ENCODE measurements at regions not wholly inside any gene's neighbourhood (a gene's known extent, or its start where the extent isn't known, plus 50 kb on each side); places are given as distances from the start of the nearest gene placed in this dataset.
"Not testable (repeated sequence)": the region's sequence is repeated elsewhere in the genome, so short reads cannot be mapped to it uniquely, and the experiment has no call there.

DNA sequence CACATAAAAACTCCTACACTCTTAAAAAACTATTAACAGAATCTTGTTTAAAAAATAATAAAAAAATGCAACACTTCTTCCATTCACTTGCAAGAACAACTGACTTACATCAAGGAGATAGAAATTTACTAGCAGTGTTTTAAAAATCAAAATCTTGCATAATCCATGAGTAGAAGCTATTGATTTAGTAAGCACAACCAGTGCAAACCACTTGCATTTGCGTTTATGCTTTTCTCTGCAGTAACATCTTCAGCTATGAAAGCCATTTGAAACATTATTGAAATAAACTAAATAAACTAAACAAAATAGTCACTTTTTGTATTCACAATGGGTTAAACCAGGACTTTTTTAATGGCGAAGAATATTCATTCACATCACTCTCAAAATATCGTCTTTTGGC lies 389.2 kb upstream of the EMCN start:
- no peak for DNase-seq (ENCODE audit: low read depth)

GRCh38 chr4:100900945-100901344 lies 383.1 kb upstream of the EMCN start:
- not testable (repeated sequence) for DNase-seq (ENCODE audit: low read depth)

DNA sequence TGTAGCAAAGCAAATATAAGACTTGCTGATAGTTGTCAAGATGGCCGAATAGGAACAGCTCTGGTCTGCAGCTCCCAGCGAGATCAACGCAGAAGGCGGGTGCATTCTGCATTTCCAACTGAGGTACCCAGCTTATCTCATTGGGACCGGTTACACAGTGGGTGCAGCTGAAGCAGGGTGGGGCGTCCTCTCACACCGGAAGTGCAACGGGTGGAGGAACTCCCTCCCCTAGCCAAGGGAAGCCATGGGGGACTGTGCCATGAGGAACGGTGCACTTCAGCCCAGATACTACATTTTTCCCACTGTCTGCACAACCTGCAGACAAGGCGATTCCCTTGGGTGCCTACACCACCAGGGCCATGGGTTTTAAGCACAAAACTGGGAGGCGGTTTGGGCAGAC lies 382.3 kb upstream of the EMCN start:
- DNase-seq (ENCODE audit: low read depth), result no peak

DNA sequence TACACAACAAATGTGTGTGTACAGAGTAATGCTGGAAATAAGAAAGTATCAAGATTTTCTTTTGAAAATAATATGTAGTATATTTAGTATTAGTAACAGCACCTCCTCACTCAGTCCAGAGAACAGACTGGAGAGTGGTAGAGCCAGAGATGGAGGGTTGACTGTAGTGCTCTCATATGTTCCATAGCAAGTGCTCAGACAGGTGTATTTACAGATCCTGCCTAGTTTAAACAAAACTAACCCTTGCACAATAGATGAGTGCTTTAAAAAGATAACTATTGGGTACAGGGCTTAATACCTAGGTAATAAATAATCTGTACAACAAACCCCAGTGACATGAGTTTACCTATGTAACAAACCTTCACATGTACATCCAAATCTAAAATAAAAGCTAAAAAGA lies 381.0 kb upstream of the EMCN start:
- no peak for DNase-seq (ENCODE audit: low read depth)

DNA sequence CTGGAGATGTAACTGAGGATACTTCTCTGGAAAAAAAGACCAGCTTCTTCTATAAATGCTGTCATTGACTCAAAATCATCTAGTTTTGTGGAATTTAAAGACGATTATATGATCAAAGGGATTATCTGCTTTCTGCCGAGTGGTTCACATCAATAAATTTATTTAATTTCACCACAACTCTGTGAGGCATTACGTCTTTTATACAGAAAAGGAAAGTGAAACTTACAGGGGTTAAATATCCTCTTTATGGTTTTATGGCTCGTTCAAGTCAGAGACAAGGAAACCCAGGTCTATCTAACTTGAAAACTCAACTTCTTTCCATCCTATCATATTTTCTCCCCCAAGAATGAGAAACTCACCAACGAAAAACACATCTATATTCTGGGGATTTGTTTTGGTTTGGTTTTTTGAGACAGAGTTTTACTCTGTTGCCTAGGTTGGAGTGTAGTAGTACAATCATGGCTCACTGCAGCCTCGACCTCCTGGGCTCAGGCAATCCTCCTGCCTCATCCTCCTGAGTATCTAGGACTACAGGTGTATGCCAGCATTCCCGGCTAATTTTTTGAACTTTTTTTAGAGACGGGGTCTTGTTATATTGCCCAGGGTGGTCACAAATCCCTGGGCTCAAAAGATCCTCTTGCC lies 377.9 kb upstream of the EMCN start:
- DNase-seq (ENCODE audit: low read depth), result peak; percentile 36

GRCh38 chr4:100894339-100894870 lies 376.6 kb upstream of the EMCN start:
- no peak for DNase-seq (ENCODE audit: low read depth)

GRCh38 chr4:100891808-100892207 lies 374.0 kb upstream of the EMCN start:
- DNase-seq (ENCODE audit: low read depth), result no peak

DNA sequence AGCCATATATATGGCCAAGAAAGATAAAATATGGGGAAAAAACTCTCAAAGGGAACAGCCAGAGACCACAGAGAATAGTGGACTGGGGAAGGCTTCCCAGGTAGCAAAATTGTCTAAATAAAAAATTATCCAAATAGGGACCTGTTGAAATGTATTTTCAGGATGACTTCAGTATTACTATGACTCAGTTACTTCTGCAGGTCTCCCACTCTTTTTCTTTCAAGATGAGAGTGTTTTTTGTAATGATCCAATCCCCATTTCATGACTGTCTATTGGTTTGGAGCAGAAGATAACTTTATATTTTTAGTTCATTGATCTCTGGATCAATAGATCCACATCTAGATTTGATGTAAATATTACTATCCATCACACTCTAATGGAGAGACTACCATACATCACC lies 372.1 kb upstream of the EMCN start:
- no peak for DNase-seq (ENCODE audit: low read depth)

DNA sequence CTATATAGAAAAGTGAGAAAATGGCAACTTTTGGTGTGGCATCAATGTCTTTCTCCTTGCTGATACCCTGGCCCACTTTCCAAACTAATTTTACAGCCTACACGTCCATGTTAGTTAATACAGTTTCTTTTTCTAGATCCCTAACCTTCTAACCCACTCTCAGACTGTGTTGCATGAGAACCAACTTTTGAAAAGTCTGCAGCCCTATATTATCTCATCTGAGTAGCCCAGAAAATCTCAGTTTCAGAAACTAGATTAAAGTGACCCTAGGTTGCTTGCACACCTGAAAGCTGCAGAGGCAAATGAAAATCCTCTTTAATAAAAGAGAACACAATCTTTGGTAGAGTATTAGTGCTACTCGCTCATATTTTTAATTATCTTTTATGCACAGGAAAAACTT lies 371.6 kb upstream of the EMCN start:
- no peak for DNase-seq (ENCODE audit: low read depth)

- DNase-seq (ENCODE audit: low read depth), result no peak
Measured at GRCh38 chr4:100882661-100883060, 364.8 kb upstream of the EMCN start.

DNA sequence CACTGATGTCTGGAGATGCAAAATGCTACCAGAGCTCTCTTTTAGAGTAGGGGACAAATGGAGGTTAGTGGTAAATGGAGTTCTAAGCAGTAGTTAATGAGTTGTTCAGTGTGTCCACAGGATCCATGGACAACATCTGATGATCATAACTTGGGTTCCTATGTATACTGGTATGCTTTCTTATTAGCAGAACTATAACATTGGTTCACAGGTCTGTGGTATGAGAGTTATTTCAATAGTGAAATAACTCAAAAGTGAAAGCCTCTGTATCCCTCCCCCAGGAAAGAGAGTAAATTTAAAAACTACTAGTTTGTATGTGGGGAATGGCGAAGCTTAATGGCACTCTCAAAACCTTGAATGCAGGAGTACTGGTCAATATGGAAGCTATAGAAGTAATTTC lies 363.5 kb upstream of the EMCN start:
- no peak for DNase-seq (ENCODE audit: low read depth)

DNA sequence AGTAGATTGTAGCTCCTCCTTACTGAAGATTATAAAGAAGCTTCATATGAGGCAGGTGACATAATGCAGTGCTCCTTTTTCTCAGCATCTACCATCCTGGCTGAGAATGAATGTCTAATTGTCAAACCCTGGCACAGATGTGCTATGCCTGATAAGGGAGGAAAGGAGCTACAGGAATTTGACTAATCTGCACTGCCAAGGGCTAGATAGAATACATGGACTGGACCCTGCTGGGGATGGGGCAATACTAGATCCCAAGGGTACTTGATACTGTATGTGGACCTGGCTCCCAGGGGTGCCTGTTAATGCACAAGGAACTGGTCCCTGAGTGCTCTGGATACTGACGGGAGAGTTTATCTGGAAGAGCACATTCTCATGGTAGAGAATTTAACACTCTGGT lies 362.2 kb upstream of the EMCN start:
- DNase-seq (ENCODE audit: low read depth), result peak; percentile 20

DNA sequence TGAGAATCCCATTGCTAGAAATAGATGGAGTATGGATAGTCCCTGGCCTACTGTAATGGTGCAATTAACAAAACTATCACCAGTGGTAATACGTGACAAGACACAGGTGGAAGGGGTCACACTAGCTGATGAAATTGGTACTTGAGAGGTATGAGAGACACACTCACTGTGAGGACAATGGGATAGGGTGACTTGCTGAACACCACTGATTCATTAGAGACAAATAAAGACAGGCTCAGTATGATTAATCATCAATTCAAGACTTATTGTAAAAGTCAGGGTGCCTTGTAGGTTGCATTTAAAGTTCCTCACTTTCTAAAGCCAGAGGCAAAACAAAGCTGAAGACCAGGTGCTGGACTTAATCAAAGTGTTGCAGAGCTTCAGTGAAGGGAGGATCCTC lies 361.6 kb upstream of the EMCN start:
- DNase-seq (ENCODE audit: low read depth), result no peak

DNA sequence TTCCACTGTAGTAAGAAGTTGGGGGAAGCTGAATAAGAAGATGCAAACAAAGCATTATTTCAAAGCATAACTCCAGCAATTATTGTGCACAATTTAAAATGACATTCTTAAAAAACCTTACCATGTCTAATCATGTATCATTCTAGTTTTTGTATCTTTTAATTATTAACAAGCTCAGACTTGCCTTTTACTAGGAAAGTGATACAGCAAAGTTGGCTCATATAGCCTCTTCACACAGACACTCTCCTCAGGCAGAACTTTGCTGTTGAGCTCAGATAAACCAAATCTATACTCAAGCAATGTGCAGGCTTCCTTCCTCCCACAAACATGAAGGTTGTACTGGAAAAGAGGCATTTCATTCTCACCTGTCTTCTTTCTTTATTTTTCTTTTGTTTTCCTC lies 358.7 kb upstream of the EMCN start:
- DNase-seq (ENCODE audit: low read depth), result no peak

- DNase-seq (ENCODE audit: low read depth), result peak; percentile 51
Measured at GRCh38 chr4:100875296-100876068, 357.7 kb upstream of the EMCN start.

DNA sequence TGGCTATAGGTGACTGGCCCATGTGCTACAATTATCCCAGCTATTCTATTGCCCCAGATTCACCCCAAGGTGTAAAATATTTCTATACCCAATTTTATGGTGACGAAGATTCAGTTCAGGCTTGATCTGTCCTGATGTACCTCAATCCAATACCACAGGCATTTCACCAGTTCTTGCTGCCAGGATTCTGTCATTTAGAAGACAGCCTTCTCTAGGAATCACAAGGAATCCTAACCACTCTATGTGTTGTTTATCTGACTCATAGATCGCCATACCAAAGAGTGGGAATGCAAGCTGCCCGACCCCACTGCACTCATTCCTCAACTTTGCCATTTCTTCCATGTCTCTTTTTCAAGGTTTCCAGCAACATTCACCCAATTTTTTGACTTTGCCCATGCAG lies 355.0 kb upstream of the EMCN start:
- DNase-seq (ENCODE audit: low read depth), result peak; percentile 58

DNA sequence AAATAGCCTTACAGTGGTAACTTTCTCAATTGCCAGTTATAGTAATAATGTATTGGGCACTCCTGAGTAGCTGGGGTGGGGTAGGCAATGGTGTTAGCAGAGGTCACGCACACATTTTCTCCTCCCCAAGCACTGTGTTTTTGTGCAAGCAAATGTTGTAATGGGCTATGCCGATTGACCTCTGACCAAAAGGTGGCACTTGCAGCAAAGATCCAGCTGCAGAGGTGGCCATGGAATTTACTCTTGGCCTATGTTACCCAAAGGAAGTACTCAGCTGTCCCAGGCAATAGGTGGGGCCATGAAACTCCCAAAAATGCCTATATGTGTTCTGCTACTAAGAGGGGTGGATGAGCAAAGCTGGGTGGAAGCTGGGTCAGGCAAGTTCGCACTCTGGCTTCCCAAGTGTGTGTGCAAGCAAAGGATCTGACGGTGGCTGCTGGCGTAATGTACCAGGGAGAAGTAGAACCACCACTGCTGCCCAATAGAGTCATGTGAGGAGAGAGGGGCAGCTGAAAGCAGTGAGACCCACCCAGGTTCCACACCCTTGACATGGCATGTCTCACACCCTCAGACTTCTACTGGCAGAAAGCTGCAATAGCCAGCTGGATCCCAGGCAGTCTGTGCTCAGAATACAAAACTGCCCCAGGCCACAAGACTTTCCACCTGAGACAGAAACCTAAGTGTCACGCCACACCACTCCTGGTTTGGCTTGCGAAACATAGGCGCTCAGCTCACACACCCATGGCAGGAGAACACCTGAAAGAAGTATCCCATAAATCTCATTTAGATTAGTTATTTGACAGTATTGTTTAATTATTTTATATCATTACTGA lies 353.3 kb upstream of the EMCN start:
- DNase-seq (ENCODE audit: low read depth), result no peak

DNA sequence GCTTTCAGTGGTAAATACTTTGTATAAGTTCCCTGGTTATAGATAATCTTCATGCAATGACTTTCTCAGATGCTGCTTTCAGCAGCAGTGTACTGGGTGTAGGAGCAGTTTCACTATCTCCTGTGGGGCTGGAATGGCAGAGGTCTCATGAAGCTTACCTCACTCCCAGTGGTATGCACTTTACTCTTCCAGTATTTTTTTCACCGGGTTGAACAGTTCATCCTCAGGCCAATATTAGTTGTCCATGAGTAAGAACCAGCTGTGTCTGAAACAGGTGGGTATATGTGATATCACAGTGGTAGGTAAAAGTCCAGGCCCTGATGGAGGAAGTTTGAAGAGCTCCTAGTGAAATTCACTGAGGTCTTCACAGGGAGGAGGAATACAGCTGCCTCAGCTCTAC lies 351.5 kb upstream of the EMCN start:
- DNase-seq (ENCODE audit: low read depth), result no peak

DNA sequence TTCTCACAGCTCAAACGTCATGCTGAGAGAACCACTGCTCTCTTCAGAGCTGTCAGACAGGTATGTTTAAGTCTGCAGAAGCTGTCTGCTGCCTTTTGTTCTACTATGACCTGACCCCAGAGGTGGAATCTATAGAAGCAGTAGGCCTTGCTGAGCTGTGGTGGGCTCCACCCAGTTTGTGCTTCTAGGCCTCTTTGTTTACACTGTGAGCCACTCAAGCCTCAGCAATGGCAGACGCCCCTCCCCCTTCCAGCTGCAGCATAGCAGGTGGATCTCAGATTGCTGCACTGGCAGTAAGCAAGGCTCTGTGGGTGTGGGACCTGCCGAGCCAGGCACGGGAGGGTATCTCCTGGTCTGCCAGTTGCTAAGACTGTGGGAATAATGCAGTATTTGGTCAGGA lies 350.5 kb upstream of the EMCN start:
- peak; percentile 13 for DNase-seq (ENCODE audit: low read depth)

DNA sequence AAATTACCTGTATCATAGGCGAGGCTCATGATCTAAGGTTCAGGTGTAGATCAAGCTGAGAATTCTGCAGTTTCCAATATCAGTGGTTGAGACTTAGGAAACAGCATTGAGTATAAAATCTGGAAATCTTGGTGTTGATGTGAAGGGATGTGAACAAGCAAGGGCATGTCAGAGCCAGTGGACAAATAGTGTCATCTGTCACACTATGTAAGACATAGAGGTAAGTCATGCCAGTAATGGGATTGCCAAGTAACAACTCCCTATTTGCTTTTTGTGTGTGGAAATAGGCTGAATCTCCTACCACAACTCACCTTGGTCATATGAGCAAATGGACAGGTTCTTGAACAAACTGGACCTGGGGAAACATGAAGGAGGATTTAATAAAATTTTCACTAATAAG lies 334.5 kb upstream of the EMCN start:
- DNase-seq (ENCODE audit: low read depth), result no peak

- no peak for DNase-seq (ENCODE audit: low read depth)
Measured at GRCh38 chr4:100849319-100849718, 331.5 kb upstream of the EMCN start.

GRCh38 chr4:100848841-100849240 lies 331.0 kb upstream of the EMCN start:
- DNase-seq (ENCODE audit: low read depth), result peak; percentile 23
